Type B pancreatic cell (in vitro differentiated cells): ENCODE measurements at regions not wholly inside any gene's neighbourhood (a gene's known extent, or its start where the extent isn't known, plus 50 kb on each side); places are given as distances from the start of the nearest gene placed in this dataset.

ENCODE experiments used
- DNase-seq: peaks from one replicate; pipeline ENCODE4 v3.0.0; 2021; ENCODE audit warnings: mixed read lengths; ENCODE audit not compliant: unreplicated experiment; ENCODE audit errors: extremely low spot score
- H3K27ac Mint-ChIP-seq: 2 replicates; pipeline ENCODE4 v1.8.0; 2021; ENCODE audit warnings: mild to moderate bottlenecking, mixed read lengths
- H3K27me3 Mint-ChIP-seq: 2 replicates; pipeline ENCODE4 v1.8.0; 2021; ENCODE audit warnings: mixed read lengths
- H3K36me3 Mint-ChIP-seq: 2 replicates; pipeline ENCODE4 v1.8.0; 2021; ENCODE audit warnings: mixed read lengths
- H3K4me1 Mint-ChIP-seq: one replicate; pipeline ENCODE4 v1.8.0; 2021; ENCODE audit warnings: mixed read lengths; ENCODE audit not compliant: unreplicated experiment
- H3K4me3 Mint-ChIP-seq: 2 replicates; pipeline ENCODE4 v1.8.0; 2021; ENCODE audit warnings: mild to moderate bottlenecking, mixed read lengths
- H3K9me3 Mint-ChIP-seq: 2 replicates; pipeline ENCODE4 v1.8.0; 2021; ENCODE audit warnings: mixed read lengths
- TF ChIP-seq, protein P1 (sequence below): fragments of 200-600 bp; sonication (generic); conservative IDR thresholded peaks from 2 replicates; pipeline ENCODE4 v1.5.0; 2021; ENCODE audit warnings: antibody characterized with exemption, mild to moderate bottlenecking

DNA sequence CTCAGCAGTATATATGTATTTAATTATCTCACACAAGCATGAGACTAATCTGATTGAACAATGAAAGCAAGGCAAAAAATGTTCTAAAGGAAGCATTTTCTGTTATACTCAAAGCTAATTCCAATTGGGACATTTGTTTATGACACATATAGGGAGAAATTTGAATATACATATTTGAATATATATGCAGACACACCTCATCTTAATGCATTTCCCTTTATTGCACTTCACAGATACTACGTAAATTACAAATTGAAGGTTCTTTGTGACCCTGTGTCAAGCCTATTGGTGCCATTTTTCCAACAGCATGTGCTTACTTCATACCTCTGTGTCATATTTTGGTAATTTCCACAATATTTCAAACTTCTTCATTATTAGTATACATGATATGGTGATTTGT, 132.1 kb upstream of the STEAP1 start:
- no peak for DNase-seq
- H3K27me3 Mint-ChIP-seq = no peaks in the 10 kb centered on the region
- no peaks in the 10 kb centered on the region for H3K4me1 Mint-ChIP-seq
- H3K4me3 Mint-ChIP-seq = no peak overlapping the region
- no peaks in the 10 kb centered on the region for H3K36me3 Mint-ChIP-seq
- TF ChIP-seq, protein P1, sequence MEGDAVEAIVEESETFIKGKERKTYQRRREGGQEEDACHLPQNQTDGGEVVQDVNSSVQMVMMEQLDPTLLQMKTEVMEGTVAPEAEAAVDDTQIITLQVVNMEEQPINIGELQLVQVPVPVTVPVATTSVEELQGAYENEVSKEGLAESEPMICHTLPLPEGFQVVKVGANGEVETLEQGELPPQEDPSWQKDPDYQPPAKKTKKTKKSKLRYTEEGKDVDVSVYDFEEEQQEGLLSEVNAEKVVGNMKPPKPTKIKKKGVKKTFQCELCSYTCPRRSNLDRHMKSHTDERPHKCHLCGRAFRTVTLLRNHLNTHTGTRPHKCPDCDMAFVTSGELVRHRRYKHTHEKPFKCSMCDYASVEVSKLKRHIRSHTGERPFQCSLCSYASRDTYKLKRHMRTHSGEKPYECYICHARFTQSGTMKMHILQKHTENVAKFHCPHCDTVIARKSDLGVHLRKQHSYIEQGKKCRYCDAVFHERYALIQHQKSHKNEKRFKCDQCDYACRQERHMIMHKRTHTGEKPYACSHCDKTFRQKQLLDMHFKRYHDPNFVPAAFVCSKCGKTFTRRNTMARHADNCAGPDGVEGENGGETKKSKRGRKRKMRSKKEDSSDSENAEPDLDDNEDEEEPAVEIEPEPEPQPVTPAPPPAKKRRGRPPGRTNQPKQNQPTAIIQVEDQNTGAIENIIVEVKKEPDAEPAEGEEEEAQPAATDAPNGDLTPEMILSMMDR = no peak
- no peak overlapping the region for H3K27ac Mint-ChIP-seq
- H3K9me3 Mint-ChIP-seq = no peaks in the 10 kb centered on the region

DNA sequence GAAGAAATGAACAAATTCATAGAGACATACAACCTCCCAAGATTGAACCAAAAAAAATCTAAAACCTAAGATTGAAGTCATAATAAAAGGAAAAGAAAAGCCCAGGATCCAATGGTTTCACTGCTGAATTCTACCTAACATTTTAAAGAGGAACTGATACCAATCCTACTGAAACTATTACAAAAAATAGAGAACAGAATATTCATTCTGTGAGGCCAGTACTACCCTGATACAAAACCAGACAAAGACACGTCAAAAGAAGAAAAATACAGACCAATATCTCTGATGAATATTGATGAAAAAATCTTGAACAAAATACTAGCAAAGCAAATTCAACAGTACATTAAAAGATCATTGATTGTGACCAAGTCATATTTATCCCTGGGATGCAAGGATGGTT, 128.5 kb upstream of the STEAP1 start:
- no peaks in the 10 kb centered on the region for H3K27me3 Mint-ChIP-seq
- no peak for DNase-seq
- no peak overlapping the region for H3K27ac Mint-ChIP-seq
- no peaks in the 10 kb centered on the region for H3K36me3 Mint-ChIP-seq
- H3K9me3 Mint-ChIP-seq = no peaks in the 10 kb centered on the region
- TF ChIP-seq, protein P1 = no peak
- H3K4me3 Mint-ChIP-seq = no peak overlapping the region
- no peaks in the 10 kb centered on the region for H3K4me1 Mint-ChIP-seq

DNA sequence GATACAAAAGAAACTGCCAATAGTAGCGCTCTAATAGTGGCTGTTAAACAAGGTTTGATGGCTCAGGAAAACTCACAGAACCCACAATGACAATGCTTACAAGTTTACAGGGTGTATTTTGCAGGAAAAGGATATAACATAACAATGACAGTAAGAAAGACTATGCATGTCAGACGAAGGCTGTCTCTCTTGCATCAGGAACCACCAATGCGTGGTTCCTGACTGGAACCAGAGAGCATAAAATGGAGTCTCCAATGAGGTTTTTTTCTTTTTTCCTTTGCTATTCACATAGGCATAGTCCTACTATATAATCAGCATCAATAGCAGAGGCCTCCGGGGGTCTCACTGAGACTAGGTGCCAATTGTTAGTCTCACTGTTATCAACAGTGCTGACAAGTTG, 120.4 kb upstream of the STEAP1 start:
- H3K27ac Mint-ChIP-seq = no peak overlapping the region

DNA sequence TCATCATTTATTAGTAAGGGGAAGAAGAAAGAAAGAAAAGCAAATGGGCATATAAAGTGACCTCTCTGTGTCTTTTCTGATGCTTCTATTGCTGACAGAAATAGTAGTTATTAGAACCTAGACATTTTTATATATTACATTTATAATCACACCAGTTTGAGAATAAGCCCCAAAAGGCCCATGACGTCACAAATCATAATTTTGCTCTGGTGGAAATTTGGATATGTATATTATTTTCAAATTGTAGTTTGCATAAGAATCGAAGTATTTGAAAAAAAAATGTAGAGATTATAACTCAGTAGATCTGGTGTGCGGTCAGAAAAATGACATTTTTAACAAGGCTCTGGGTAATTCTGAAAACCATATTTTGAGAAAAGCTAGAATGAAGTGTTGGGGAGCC, 101.2 kb upstream of the STEAP1 start:
- H3K27me3 Mint-ChIP-seq = peaks cover under 1% of the 10 kb centered on the region
- H3K9me3 Mint-ChIP-seq = no peaks in the 10 kb centered on the region
- no peak for DNase-seq
- no peak overlapping the region for H3K4me3 Mint-ChIP-seq
- TF ChIP-seq, protein P1 = no peak
- no peaks in the 10 kb centered on the region for H3K4me1 Mint-ChIP-seq
- H3K36me3 Mint-ChIP-seq = no peaks in the 10 kb centered on the region
- H3K27ac Mint-ChIP-seq = no peak overlapping the region

More for the DNA sequence above, 120.4 kb upstream of the STEAP1 start:
- no peaks in the 10 kb centered on the region for H3K36me3 Mint-ChIP-seq
- H3K9me3 Mint-ChIP-seq = no peaks in the 10 kb centered on the region
- no peak overlapping the region for H3K4me3 Mint-ChIP-seq
- TF ChIP-seq, protein P1 = no peak
- peaks cover 2% of the 10 kb centered on the region for H3K27me3 Mint-ChIP-seq
- DNase-seq = no peak
- no peaks in the 10 kb centered on the region for H3K4me1 Mint-ChIP-seq

DNA sequence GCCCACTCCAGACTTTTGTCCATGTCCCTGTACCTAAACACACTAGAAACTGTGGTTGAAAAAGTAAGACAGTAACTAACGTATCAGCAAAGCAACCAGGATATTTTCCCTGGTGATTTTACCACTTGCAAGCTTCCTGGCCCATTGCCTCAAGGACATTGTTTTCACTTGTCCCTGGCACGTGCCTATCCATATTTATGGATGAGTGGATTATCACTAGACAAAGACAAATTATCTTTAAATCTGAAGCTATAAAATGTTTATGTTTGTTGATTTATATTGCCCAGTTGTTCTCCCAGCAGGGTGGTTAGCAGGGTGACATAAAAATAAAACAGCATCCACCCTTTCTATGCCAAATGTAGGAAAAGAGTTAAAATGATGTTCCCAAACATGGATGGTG, 93.2 kb upstream of the STEAP1 start:
- peaks cover 9% of the 10 kb centered on the region for H3K27me3 Mint-ChIP-seq
- H3K27ac Mint-ChIP-seq = no peak overlapping the region
- no peak for DNase-seq
- H3K4me1 Mint-ChIP-seq = no peaks in the 10 kb centered on the region
- H3K9me3 Mint-ChIP-seq = no peaks in the 10 kb centered on the region
- no peak overlapping the region for H3K4me3 Mint-ChIP-seq
- H3K36me3 Mint-ChIP-seq = no peaks in the 10 kb centered on the region
- TF ChIP-seq, protein P1 = no peak

DNA sequence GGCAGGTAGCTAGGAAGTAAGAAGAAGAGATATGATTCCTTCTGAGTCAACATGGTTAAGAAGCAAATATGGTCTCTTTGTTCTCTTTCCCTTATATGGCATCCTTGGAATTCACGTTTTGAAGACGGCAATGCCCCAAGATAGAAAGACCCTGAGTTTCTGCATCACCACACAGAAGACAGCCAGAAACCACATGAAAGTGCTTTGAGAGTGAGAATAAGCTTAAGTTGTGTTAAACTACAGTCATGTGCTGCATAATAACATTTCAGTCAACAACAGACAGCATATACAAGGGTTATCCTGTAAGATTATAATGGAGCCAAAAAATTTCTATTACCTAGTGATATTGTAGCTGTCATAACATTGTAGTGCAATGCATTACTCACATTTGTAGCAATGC, 89.9 kb upstream of the STEAP1 start:
- H3K9me3 Mint-ChIP-seq = no peaks in the 10 kb centered on the region
- TF ChIP-seq, protein P1 = no peak
- H3K4me1 Mint-ChIP-seq = no peaks in the 10 kb centered on the region
- no peak overlapping the region for H3K27ac Mint-ChIP-seq
- no peak for DNase-seq
- no peaks in the 10 kb centered on the region for H3K27me3 Mint-ChIP-seq
- no peak overlapping the region for H3K4me3 Mint-ChIP-seq
- H3K36me3 Mint-ChIP-seq = no peaks in the 10 kb centered on the region
